K562 (cell line): ENCODE measurements at regions not wholly inside any gene's neighbourhood (a gene's known extent, or its start where the extent isn't known, plus 50 kb on each side); places are given as distances from the start of the nearest gene placed in this dataset.

ENCODE experiments used
- TF ChIP-seq, protein P1 (sequence below): fragments of 200-600 bp; sonication (generic); IDR thresholded peaks from one replicate; pipeline ENCODE4 v1.6.1; 2012; ENCODE audit warnings: mild to moderate bottlenecking, low read depth, low read length, inconsistent platforms

DNA sequence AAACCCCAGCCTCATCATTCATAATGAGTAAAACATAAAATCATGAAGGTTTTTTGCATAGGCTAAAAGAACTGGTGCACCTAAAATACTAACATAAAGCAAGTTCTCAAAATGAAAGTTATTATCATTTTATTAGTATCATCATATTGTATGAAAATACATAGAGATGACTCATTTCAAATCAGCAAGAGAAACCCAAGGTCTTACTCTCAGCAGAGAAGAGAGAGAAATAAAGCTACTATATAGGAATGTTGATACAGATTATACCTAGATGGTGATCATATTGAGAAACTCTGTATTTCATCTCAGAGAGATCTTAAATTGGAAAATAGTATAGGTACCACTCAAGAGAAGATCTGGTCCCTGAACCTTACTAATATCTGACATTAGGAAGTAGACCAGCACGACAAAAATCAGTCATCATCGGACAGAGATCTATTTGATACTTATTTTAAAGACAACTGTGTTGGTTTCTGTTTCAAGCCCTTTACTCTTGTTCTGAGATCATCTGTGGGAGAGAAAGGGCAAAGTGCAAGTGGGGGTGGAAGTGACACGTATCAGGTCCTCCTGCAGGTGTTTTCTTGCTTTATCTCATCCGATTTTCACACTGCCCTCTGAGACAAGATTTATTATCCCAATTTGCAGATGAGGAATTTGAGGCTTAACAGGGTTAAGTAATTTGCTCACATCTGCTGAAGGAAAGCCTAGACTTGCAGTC, 532.3 kb downstream of the MAFB start (continued):
- TF ChIP-seq, protein P1, sequence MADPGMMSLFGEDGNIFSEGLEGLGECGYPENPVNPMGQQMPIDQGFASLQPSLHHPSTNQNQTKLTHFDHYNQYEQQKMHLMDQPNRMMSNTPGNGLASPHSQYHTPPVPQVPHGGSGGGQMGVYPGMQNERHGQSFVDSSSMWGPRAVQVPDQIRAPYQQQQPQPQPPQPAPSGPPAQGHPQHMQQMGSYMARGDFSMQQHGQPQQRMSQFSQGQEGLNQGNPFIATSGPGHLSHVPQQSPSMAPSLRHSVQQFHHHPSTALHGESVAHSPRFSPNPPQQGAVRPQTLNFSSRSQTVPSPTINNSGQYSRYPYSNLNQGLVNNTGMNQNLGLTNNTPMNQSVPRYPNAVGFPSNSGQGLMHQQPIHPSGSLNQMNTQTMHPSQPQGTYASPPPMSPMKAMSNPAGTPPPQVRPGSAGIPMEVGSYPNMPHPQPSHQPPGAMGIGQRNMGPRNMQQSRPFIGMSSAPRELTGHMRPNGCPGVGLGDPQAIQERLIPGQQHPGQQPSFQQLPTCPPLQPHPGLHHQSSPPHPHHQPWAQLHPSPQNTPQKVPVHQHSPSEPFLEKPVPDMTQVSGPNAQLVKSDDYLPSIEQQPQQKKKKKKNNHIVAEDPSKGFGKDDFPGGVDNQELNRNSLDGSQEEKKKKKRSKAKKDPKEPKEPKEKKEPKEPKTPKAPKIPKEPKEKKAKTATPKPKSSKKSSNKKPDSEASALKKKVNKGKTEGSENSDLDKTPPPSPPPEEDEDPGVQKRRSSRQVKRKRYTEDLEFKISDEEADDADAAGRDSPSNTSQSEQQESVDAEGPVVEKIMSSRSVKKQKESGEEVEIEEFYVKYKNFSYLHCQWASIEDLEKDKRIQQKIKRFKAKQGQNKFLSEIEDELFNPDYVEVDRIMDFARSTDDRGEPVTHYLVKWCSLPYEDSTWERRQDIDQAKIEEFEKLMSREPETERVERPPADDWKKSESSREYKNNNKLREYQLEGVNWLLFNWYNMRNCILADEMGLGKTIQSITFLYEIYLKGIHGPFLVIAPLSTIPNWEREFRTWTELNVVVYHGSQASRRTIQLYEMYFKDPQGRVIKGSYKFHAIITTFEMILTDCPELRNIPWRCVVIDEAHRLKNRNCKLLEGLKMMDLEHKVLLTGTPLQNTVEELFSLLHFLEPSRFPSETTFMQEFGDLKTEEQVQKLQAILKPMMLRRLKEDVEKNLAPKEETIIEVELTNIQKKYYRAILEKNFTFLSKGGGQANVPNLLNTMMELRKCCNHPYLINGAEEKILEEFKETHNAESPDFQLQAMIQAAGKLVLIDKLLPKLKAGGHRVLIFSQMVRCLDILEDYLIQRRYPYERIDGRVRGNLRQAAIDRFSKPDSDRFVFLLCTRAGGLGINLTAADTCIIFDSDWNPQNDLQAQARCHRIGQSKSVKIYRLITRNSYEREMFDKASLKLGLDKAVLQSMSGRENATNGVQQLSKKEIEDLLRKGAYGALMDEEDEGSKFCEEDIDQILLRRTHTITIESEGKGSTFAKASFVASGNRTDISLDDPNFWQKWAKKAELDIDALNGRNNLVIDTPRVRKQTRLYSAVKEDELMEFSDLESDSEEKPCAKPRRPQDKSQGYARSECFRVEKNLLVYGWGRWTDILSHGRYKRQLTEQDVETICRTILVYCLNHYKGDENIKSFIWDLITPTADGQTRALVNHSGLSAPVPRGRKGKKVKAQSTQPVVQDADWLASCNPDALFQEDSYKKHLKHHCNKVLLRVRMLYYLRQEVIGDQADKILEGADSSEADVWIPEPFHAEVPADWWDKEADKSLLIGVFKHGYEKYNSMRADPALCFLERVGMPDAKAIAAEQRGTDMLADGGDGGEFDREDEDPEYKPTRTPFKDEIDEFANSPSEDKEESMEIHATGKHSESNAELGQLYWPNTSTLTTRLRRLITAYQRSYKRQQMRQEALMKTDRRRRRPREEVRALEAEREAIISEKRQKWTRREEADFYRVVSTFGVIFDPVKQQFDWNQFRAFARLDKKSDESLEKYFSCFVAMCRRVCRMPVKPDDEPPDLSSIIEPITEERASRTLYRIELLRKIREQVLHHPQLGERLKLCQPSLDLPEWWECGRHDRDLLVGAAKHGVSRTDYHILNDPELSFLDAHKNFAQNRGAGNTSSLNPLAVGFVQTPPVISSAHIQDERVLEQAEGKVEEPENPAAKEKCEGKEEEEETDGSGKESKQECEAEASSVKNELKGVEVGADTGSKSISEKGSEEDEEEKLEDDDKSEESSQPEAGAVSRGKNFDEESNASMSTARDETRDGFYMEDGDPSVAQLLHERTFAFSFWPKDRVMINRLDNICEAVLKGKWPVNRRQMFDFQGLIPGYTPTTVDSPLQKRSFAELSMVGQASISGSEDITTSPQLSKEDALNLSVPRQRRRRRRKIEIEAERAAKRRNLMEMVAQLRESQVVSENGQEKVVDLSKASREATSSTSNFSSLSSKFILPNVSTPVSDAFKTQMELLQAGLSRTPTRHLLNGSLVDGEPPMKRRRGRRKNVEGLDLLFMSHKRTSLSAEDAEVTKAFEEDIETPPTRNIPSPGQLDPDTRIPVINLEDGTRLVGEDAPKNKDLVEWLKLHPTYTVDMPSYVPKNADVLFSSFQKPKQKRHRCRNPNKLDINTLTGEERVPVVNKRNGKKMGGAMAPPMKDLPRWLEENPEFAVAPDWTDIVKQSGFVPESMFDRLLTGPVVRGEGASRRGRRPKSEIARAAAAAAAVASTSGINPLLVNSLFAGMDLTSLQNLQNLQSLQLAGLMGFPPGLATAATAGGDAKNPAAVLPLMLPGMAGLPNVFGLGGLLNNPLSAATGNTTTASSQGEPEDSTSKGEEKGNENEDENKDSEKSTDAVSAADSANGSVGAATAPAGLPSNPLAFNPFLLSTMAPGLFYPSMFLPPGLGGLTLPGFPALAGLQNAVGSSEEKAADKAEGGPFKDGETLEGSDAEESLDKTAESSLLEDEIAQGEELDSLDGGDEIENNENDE, result no peak
